LoVo (cell line): ENCODE measurements at regions not wholly inside any gene's neighbourhood (a gene's known extent, or its start where the extent isn't known, plus 50 kb on each side); places are given as distances from the start of the nearest gene placed in this dataset.

Source experiments
- DNase-seq: peaks from one replicate; pipeline ENCODE4 v3.0.0-alpha.2; 2016; ENCODE audit warnings: low spot score

- peak; percentile 21 for DNase-seq
These were observed 135.4 kb upstream of the LARGE1 start for GRCh38 chr22:34055525-34056200.

- no peak for DNase-seq
These were observed 137.4 kb upstream of the LARGE1 start for GRCh38 chr22:34057726-34058125.

GRCh38 chr22:34064696-34065095 lies 144.4 kb upstream of the LARGE1 start:
- DNase-seq: no peak

GRCh38 chr22:34067031-34067430 lies 146.8 kb upstream of the LARGE1 start:
- no peak for DNase-seq

GRCh38 chr22:34068001-34068400 lies 147.7 kb upstream of the LARGE1 start:
- no peak for DNase-seq

- no peak for DNase-seq
These were observed 149.8 kb upstream of the LARGE1 start for GRCh38 chr22:34070051-34070450.

GRCh38 chr22:34070531-34070930 lies 150.3 kb upstream of the LARGE1 start:
- DNase-seq: no peak

- no peak for DNase-seq
These were observed 152.3 kb upstream of the LARGE1 start for GRCh38 chr22:34072585-34072984.

GRCh38 chr22:34080433-34080832 lies 160.2 kb upstream of the LARGE1 start:
- DNase-seq: no peak

GRCh38 chr22:34096770-34097169 lies 176.5 kb upstream of the LARGE1 start:
- no peak for DNase-seq

GRCh38 chr22:34099278-34099677 lies 179.0 kb upstream of the LARGE1 start:
- DNase-seq: no peak

- DNase-seq: peak; percentile 7
These were observed 182.4 kb upstream of the LARGE1 start for GRCh38 chr22:34102633-34103032.

GRCh38 chr22:34105461-34106062 lies 185.3 kb upstream of the LARGE1 start:
- peak; percentile 32 for DNase-seq

GRCh38 chr22:34108168-34108567 lies 187.9 kb upstream of the LARGE1 start:
- DNase-seq: no peak

GRCh38 chr22:34111210-34111824 lies 191.0 kb upstream of the LARGE1 start:
- peak; percentile 54 for DNase-seq

GRCh38 chr22:34113381-34113780 lies 193.1 kb upstream of the LARGE1 start:
- no peak for DNase-seq

- no peak for DNase-seq
These were observed 194.1 kb upstream of the LARGE1 start for GRCh38 chr22:34114406-34114805.

- DNase-seq: peak; percentile 43
These were observed 195.4 kb upstream of the LARGE1 start for GRCh38 chr22:34115722-34116121.

- DNase-seq: peak; percentile 7
These were observed 195.8 kb upstream of the LARGE1 start for GRCh38 chr22:34116126-34116525.

- no peak for DNase-seq
These were observed 201.8 kb upstream of the LARGE1 start for GRCh38 chr22:34122042-34122441.

GRCh38 chr22:34129691-34130486 lies 209.6 kb upstream of the LARGE1 start:
- peak; percentile 47 for DNase-seq

- no peak for DNase-seq
These were observed 215.5 kb upstream of the LARGE1 start for GRCh38 chr22:34135749-34136148.

GRCh38 chr22:34150023-34150422 lies 229.7 kb upstream of the LARGE1 start:
- DNase-seq: no peak
